Liver (tissue), 8 donors: ENCODE measurements at regions not wholly inside any gene's neighbourhood (a gene's known extent, or its start where the extent isn't known, plus 50 kb on each side); places are given as distances from the start of the nearest gene placed in this dataset.

ENCODE experiments used
- DNase-seq: peaks from one replicate; pipeline ENCODE4 v3.0.0-alpha.2; 2017; ENCODE audit warnings: low spot score
- H3K27ac ChIP-seq, 2 donors: one replicate each; pipeline ENCODE4 v1.7.0; 2013; ENCODE audit warnings: inconsistent platforms in 2 of 2, low read length in 2 of 2, control low read depth in 1 of 2, low read depth in 1 of 2, mild to moderate bottlenecking in 1 of 2
- H3K27me3 ChIP-seq, 4 donors: one replicate each; pipeline versions ENCODE4 v1.6.1 to v1.7.0; 2013; ENCODE audit warnings: low read length in 3 of 4, inconsistent platforms in 1 of 4, mild to moderate bottlenecking in 1 of 4, moderate library complexity in 1 of 4; ENCODE audit not compliant: control insufficient read depth in 4 of 4, insufficient read depth in 4 of 4
- H3K36me3 ChIP-seq, 4 donors: one replicate each; pipeline versions ENCODE4 v1.6.1 to v1.7.0; 2013; ENCODE audit warnings: low read length in 3 of 4, mild to moderate bottlenecking in 3 of 4, low read depth in 1 of 4, moderate library complexity in 1 of 4; ENCODE audit not compliant: control insufficient read depth in 4 of 4, insufficient read depth in 3 of 4
- H3K4me1 ChIP-seq, 4 donors: one replicate each; pipeline versions ENCODE4 v1.6.1 to v1.7.0; 2013; ENCODE audit warnings: low read length in 3 of 4, mild to moderate bottlenecking in 3 of 4, moderate library complexity in 1 of 4; ENCODE audit not compliant: control insufficient read depth in 4 of 4, insufficient read depth in 4 of 4
- H3K4me3 ChIP-seq, 3 donors: one replicate each; pipeline versions ENCODE4 v1.6.1 to v1.7.0; 2013; ENCODE audit warnings: low read length in 3 of 3, control low read depth in 1 of 3, low read depth in 1 of 3, mild to moderate bottlenecking in 1 of 3
- H3K9ac ChIP-seq, 2 donors: one replicate each; pipeline ENCODE4 v1.7.0; 2013; ENCODE audit warnings: low read length in 2 of 2, mild to moderate bottlenecking in 2 of 2, moderate library complexity in 2 of 2, control low read depth in 1 of 2, low read depth in 1 of 2
- H3K9me3 ChIP-seq, 4 donors: one replicate each; pipeline versions ENCODE4 v1.6.1 to v1.7.0; 2013; ENCODE audit warnings: low read length in 3 of 4; ENCODE audit not compliant: control insufficient read depth in 4 of 4
- ATF3 ChIP-seq: IDR thresholded peaks from 2 replicates; pipeline ENCODE4 v1.6.1; 2016; ENCODE audit warnings: antibody characterized with exemption
- CTCF ChIP-seq: fragments of 150-350 bp; IDR thresholded peaks from 2 replicates; pipeline ENCODE4 v1.5.1; 2017; ENCODE audit warnings: improper control_type of control experiment, low read depth, low read length; ENCODE audit not compliant: missing input control
- EGR1 ChIP-seq, 2 donors: IDR thresholded peaks; 2 replicates each; pipeline ENCODE4 v1.6.1; 2016 to 2018; ENCODE audit warnings: antibody characterized with exemption in 2 of 2, low read depth in 2 of 2
- FOXA1 ChIP-seq: IDR thresholded peaks from 2 replicates; pipeline ENCODE4 v1.6.1; 2016; ENCODE audit warnings: antibody characterized with exemption
- FOXA2 ChIP-seq: IDR thresholded peaks from 2 replicates; pipeline ENCODE4 v1.6.1; 2016; ENCODE audit warnings: antibody characterized with exemption
- GABPA ChIP-seq, 2 donors: IDR thresholded peaks in 1 of 2; conservative IDR thresholded peaks in 1 of 2; 2 replicates each; pipeline ENCODE4 v1.6.1; 2016; ENCODE audit warnings: antibody characterized with exemption in 2 of 2, mild to moderate bottlenecking in 1 of 2, moderate library complexity in 1 of 2
- HNF4A ChIP-seq, 2 donors: conservative IDR thresholded peaks; 2 replicates each; pipeline ENCODE4 v1.6.1; 2016; ENCODE audit warnings: antibody characterized with exemption in 2 of 2, mild to moderate bottlenecking in 2 of 2
- HNF4G ChIP-seq: IDR thresholded peaks from 2 replicates; pipeline ENCODE4 v1.6.1; 2016; ENCODE audit warnings: antibody characterized with exemption
- JUND ChIP-seq, 2 donors: IDR thresholded peaks; 2 replicates each; pipeline ENCODE4 v1.6.1; 2016; ENCODE audit warnings: antibody characterized with exemption in 2 of 2
- MAX ChIP-seq: IDR thresholded peaks from 2 replicates; pipeline ENCODE4 v1.6.1; 2016; ENCODE audit warnings: antibody characterized with exemption
- NR2F2 ChIP-seq: IDR thresholded peaks from 2 replicates; pipeline ENCODE4 v1.6.1; 2016; ENCODE audit warnings: antibody characterized with exemption
- RAD21 ChIP-seq, 2 donors: IDR thresholded peaks; 2 replicates each; pipeline ENCODE4 v1.6.1; 2016; ENCODE audit warnings: antibody characterized with exemption in 2 of 2, mild to moderate bottlenecking in 2 of 2
- REST ChIP-seq: IDR thresholded peaks from 2 replicates; pipeline ENCODE4 v1.6.1; 2016; ENCODE audit warnings: antibody characterized with exemption, mild to moderate bottlenecking
- RXRA ChIP-seq, 2 donors: IDR thresholded peaks; 2 replicates each; pipeline ENCODE4 v1.6.1; 2017 to 2018; ENCODE audit warnings: antibody characterized with exemption in 2 of 2, mild to moderate bottlenecking in 1 of 2
- SP1 ChIP-seq: IDR thresholded peaks from 2 replicates; pipeline ENCODE4 v1.6.1; 2018; ENCODE audit warnings: antibody characterized with exemption, mild to moderate bottlenecking
- TAF1 ChIP-seq: conservative IDR thresholded peaks from 2 replicates; pipeline ENCODE4 v1.6.1; 2016; ENCODE audit warnings: antibody characterized with exemption, mild to moderate bottlenecking
- YY1 ChIP-seq: IDR thresholded peaks from 2 replicates; pipeline ENCODE4 v1.6.1; 2016; ENCODE audit warnings: antibody characterized with exemption, mild to moderate bottlenecking
- ZBTB33 ChIP-seq: IDR thresholded peaks from 2 replicates; pipeline ENCODE4 v1.6.1; 2016; ENCODE audit warnings: antibody characterized with exemption
- WGBS: extraction: QIAGEN DNeasy Blood & Tissue Kit; methylation state at CpG from one replicate; pipeline ENCODE4 v1.1.7; 2013; 5-methylcytosine and 5-hydroxymethylcytosine counted together
- donor health status: healthy.
- donor health status: healthy.
- donor health status: healthy.
- donor health status: healthy.
- donor health status: healthy.

GRCh38 chr2:177317857-177318256, 53.3 kb upstream of the NFE2L2 start (continued):
- TF ChIP-seq CTCF (no peak), JUND (IDR thresholded peaks at IDR 0.05) (no peak)

- H3K4me3 ChIP-seq = no peak overlapping the region
- no peaks in the 10 kb centered on the region for H3K27me3 ChIP-seq
- no peaks in the 10 kb centered on the region for H3K9me3 ChIP-seq
- H3K27ac ChIP-seq = no peak overlapping the region
- 47% methylated on average over 1 of the region's 1 CpG for WGBS
- DNase-seq = no peak
- no peak for TF ChIP-seq YY1
- TF ChIP-seq GABPA (IDR thresholded peaks at IDR 0.05 in 1 of 2, conservative IDR thresholded peaks at IDR 0.05 in 1 of 2) = no peak
- TF ChIP-seq HNF4A (conservative IDR thresholded peaks at IDR 0.05) = no peak
- no peak for TF ChIP-seq FOXA1
- H3K9ac ChIP-seq = no peak overlapping the region
- H3K4me1 ChIP-seq = peaks cover 2 to 38% (median 16%) of the 10 kb centered on the region in 4 donors
- no peaks in the 10 kb centered on the region for H3K36me3 ChIP-seq
Measured at GRCh38 chr2:177318613-177319012, 54.1 kb upstream of the NFE2L2 start.

GRCh38 chr2:177320596-177320995, 56.1 kb upstream of the NFE2L2 start:
- H3K27me3 ChIP-seq = no peaks in the 10 kb centered on the region
- no peak overlapping the region for H3K4me3 ChIP-seq
- no peak for TF ChIP-seq HNF4A (conservative IDR thresholded peaks at IDR 0.05)
- no peak for TF ChIP-seq JUND (IDR thresholded peaks at IDR 0.05)
- no peak for TF ChIP-seq ZBTB33
- no peak for TF ChIP-seq FOXA1
- TF ChIP-seq SP1 = no peak
- TF ChIP-seq EGR1 (IDR thresholded peaks at IDR 0.05; ENCODE audit: low read depth in 2 of 2) = no peak
- no peak for TF ChIP-seq CTCF
- no peak for TF ChIP-seq FOXA2
- no peak for TF ChIP-seq GABPA (IDR thresholded peaks at IDR 0.05 in 1 of 2, conservative IDR thresholded peaks at IDR 0.05 in 1 of 2)
- TF ChIP-seq YY1 = no peak
- no peak for TF ChIP-seq NR2F2
- no peak for TF ChIP-seq TAF1
- TF ChIP-seq HNF4G = no peak
- no peak for TF ChIP-seq MAX
- no peak for TF ChIP-seq RAD21 (IDR thresholded peaks at IDR 0.05)
- TF ChIP-seq REST = no peak
- no peak for TF ChIP-seq ATF3
- TF ChIP-seq RXRA (IDR thresholded peaks at IDR 0.05) = no peak
- DNase-seq = no peak
- no peaks in the 10 kb centered on the region for H3K9me3 ChIP-seq
- peaks cover 9 to 50% (median 26%) of the 10 kb centered on the region in 4 donors for H3K4me1 ChIP-seq
- H3K36me3 ChIP-seq = no peaks in the 10 kb centered on the region
- no peak overlapping the region for H3K27ac ChIP-seq
- 91% methylated on average over 2 of the region's 2 CpGs for WGBS
- H3K9ac ChIP-seq = no peak overlapping the region
